ENCODE measurements at regions not wholly inside any gene's neighbourhood (a gene's known extent, or its start where the extent isn't known, plus 50 kb on each side); places are given as distances from the start of the nearest gene placed in this dataset.

- TF ChIP-seq, protein P1, sequence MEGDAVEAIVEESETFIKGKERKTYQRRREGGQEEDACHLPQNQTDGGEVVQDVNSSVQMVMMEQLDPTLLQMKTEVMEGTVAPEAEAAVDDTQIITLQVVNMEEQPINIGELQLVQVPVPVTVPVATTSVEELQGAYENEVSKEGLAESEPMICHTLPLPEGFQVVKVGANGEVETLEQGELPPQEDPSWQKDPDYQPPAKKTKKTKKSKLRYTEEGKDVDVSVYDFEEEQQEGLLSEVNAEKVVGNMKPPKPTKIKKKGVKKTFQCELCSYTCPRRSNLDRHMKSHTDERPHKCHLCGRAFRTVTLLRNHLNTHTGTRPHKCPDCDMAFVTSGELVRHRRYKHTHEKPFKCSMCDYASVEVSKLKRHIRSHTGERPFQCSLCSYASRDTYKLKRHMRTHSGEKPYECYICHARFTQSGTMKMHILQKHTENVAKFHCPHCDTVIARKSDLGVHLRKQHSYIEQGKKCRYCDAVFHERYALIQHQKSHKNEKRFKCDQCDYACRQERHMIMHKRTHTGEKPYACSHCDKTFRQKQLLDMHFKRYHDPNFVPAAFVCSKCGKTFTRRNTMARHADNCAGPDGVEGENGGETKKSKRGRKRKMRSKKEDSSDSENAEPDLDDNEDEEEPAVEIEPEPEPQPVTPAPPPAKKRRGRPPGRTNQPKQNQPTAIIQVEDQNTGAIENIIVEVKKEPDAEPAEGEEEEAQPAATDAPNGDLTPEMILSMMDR (IDR thresholded peaks at IDR 0.05; ENCODE audit: control extremely low read depth, extremely low read depth): no peak
- Histone ChIP-seq H3K27me3 (ENCODE audit: control insufficient read depth in 3 of 3, insufficient read depth in 3 of 3, low read length in 2 of 3) (no peaks in the 10 kb centered on the region), H3K27ac (ENCODE audit: low read depth in 1 of 2, low read length in 1 of 2) (no peak overlapping the region), H3K9me3 (ENCODE audit: control insufficient read depth in 4 of 4, insufficient read depth in 3 of 4, low read length in 3 of 4) (no peaks in the 10 kb centered on the region), H3K36me3 (ENCODE audit: control insufficient read depth in 4 of 4, insufficient read depth in 4 of 4, low read length in 4 of 4) (no peaks in the 10 kb centered on the region), H3K4me3 (no peak overlapping the region), H3K9ac (ENCODE audit: insufficient read depth in 1 of 2, low read length in 2 of 2) (no peak overlapping the region), H3K4me1 (ENCODE audit: control insufficient read depth in 5 of 5, insufficient read depth in 5 of 5, low read length in 5 of 5) (peaks cover 0 to 7% (median 3%) of the 10 kb centered on the region in 5 donors)
- ATAC-seq (ENCODE audit: insufficient read depth, low FRiP score): no peak
- DNase-seq: no peak
- WGBS, 2 donors: 100% methylated on average over 1 of the region's 1 CpG
Measured at GRCh38 chr5:34516166-34516565, 140.0 kb upstream of the RAI14 start.

DNA sequence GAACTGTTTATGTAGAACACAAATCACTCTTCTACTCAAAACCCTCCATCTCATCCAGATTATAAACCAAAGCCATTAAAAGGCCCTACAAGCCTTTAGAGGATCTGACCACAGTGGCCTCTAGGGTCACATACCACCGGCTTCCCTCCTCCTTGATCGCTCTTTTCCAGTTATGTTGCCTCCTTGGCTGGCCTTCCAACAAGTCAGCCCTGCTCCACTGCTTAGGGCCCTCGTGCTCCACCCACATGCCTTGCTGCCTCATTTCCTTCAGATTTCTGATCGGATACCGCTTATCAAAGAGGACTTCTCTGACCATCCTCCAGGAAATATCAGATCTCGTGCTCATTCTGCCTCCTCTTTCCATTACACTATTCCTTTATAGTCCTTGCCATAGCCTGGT is 139.4 kb upstream of the RAI14 start:
- Histone ChIP-seq H3K9ac (ENCODE audit: insufficient read depth in 1 of 2, low read length in 2 of 2) (no peak overlapping the region), H3K4me1 (ENCODE audit: control insufficient read depth in 5 of 5, insufficient read depth in 5 of 5, low read length in 5 of 5) (peaks cover 0 to 6% (median 3%) of the 10 kb centered on the region in 5 donors), H3K4me3 (no peak overlapping the region), H3K27ac (ENCODE audit: low read depth in 1 of 2, low read length in 1 of 2) (no peak overlapping the region), H3K9me3 (ENCODE audit: control insufficient read depth in 4 of 4, insufficient read depth in 3 of 4, low read length in 3 of 4) (no peaks in the 10 kb centered on the region), H3K36me3 (ENCODE audit: control insufficient read depth in 4 of 4, insufficient read depth in 4 of 4, low read length in 4 of 4) (no peaks in the 10 kb centered on the region), H3K27me3 (ENCODE audit: control insufficient read depth in 3 of 3, insufficient read depth in 3 of 3, low read length in 2 of 3) (no peaks in the 10 kb centered on the region)
- 85 to 94% methylated on average over 6 of the region's 6 CpGs for WGBS, 2 donors
- DNase-seq (no peak), ATAC-seq (ENCODE audit: insufficient read depth, low FRiP score) (no peak)
- TF ChIP-seq, protein P1 (IDR thresholded peaks at IDR 0.05; ENCODE audit: control extremely low read depth, extremely low read depth): no peak

DNA sequence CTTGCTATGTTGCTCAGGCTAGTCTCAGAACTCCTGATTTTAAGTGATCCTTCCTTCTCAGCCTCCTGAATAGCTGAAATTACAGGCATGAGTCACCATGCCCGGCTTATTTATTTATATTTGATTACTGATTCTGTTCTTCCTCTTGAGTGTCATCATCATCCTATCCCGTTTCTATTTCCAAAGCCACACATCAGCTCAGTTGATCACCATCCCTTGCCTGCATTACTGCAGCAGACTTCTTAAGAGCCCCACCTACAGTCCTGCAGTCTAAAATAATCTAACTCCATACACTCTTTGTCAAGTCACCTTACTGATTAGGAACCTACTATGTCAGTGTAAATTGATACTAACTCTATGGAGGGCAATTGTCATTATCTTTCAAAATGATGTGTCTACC is 138.9 kb upstream of the RAI14 start:
- 30 to 32% methylated on average over 2 of the region's 2 CpGs for WGBS, 2 donors
- no peak for ATAC-seq (ENCODE audit: insufficient read depth, low FRiP score)
- Histone ChIP-seq H3K9me3 (ENCODE audit: control insufficient read depth in 4 of 4, insufficient read depth in 3 of 4, low read length in 3 of 4) (no peaks in the 10 kb centered on the region), H3K27me3 (ENCODE audit: control insufficient read depth in 3 of 3, insufficient read depth in 3 of 3, low read length in 2 of 3) (no peaks in the 10 kb centered on the region), H3K4me1 (ENCODE audit: control insufficient read depth in 5 of 5, insufficient read depth in 5 of 5, low read length in 5 of 5) (peaks cover 0 to 1% (median 0%) of the 10 kb centered on the region in 5 donors), H3K9ac (ENCODE audit: insufficient read depth in 1 of 2, low read length in 2 of 2) (no peak overlapping the region), H3K36me3 (ENCODE audit: control insufficient read depth in 4 of 4, insufficient read depth in 4 of 4, low read length in 4 of 4) (no peaks in the 10 kb centered on the region), H3K4me3 (no peak overlapping the region), H3K27ac (ENCODE audit: low read depth in 1 of 2, low read length in 1 of 2) (no peak overlapping the region)
- TF ChIP-seq, protein P1 (IDR thresholded peaks at IDR 0.05; ENCODE audit: control extremely low read depth, extremely low read depth): no peak
- no peak for DNase-seq

DNA sequence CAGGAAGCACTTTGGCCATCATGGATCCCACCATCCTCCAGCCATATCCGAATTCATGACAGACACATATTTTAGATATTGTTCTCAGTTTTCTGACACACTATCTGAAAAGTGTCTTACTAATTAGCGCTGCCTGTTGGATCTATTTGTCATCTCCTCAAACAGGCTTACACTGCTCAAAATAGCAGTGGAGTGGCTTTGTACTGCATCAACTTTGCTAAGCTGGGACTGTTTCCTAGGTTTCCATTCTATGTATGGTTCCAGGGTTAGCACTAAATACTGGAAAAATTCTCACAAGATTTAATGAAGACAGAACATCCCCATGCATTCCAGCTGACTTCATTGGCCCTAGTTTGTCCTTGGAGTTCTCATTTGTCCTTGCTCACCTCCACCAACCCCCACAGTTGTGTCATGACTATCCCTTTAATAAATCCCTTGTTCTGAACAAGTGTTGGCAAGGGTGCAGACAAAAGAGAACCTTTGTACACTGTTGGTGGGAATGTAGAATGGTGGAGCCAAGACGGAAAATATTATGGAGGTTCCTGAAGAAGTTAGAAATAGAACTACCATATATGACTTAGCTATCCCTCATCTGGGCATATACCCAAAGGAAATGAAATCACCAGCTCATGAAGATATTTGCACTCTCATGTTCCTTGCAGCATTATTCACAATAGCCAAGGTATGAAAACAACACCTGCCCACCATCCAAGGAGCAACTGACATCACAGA is 136.5 kb upstream of the RAI14 start:
- no peak for DNase-seq
- no peaks in the 10 kb centered on the region for H3K4me1 ChIP-seq (ENCODE audit: control insufficient read depth in 5 of 5, insufficient read depth in 5 of 5, low read length in 5 of 5)
- 29 to 89% methylated on average over 3 of the region's 3 CpGs for WGBS, 2 donors
- H3K9ac ChIP-seq (ENCODE audit: insufficient read depth in 1 of 2, low read length in 2 of 2): no peak overlapping the region
- H3K27ac ChIP-seq (ENCODE audit: low read depth in 1 of 2, low read length in 1 of 2): no peak overlapping the region
- no peaks in the 10 kb centered on the region for H3K36me3 ChIP-seq (ENCODE audit: control insufficient read depth in 4 of 4, insufficient read depth in 4 of 4, low read length in 4 of 4)
- TF ChIP-seq, protein P1 (IDR thresholded peaks at IDR 0.05; ENCODE audit: control extremely low read depth, extremely low read depth): no peak
- ATAC-seq (ENCODE audit: insufficient read depth, low FRiP score): no peak
- no peaks in the 10 kb centered on the region for H3K27me3 ChIP-seq (ENCODE audit: control insufficient read depth in 3 of 3, insufficient read depth in 3 of 3, low read length in 2 of 3)
- no peak overlapping the region for H3K4me3 ChIP-seq
- no peaks in the 10 kb centered on the region for H3K9me3 ChIP-seq (ENCODE audit: control insufficient read depth in 4 of 4, insufficient read depth in 3 of 4, low read length in 3 of 4)

All from lung (tissue), 11 donors.